Sigmoid colon (tissue), 6 donors: ENCODE measurements at regions not wholly inside any gene's neighbourhood (a gene's known extent, or its start where the extent isn't known, plus 50 kb on each side); places are given as distances from the start of the nearest gene placed in this dataset.
"Not testable (repeated sequence)": the region's sequence is repeated elsewhere in the genome, so short reads cannot be mapped to it uniquely, and the experiment has no call there.

ENCODE experiments used
- DNase-seq: peaks from one replicate; pipeline ENCODE4 v3.0.0-alpha.2; 2019
- H3K27ac ChIP-seq, 4 donors: fragments of 200-600 bp; sonication (generic); one replicate each; pipeline ENCODE4 v1.5.1; 2016 to 2019; ENCODE audit warnings: mild to moderate bottlenecking in 1 of 4
- H3K27me3 ChIP-seq, 3 donors: fragments of 200-600 bp; sonication (generic); one replicate each; pipeline ENCODE4 v1.5.1; 2019; ENCODE audit warnings: mild to moderate bottlenecking in 1 of 3
- H3K36me3 ChIP-seq, 4 donors: fragments of 200-600 bp; sonication (generic); one replicate each; pipeline ENCODE4 v1.5.1; 2016 to 2019
- H3K4me1 ChIP-seq, 4 donors: fragments of 200-600 bp; sonication (generic); one replicate each; pipeline ENCODE4 v1.5.1; 2017 to 2019
- H3K4me3 ChIP-seq, 4 donors: fragments of 200-600 bp; sonication (generic); one replicate each; pipeline ENCODE4 v1.5.1; 2017 to 2019; ENCODE audit warnings: mild to moderate bottlenecking in 2 of 4, moderate library complexity in 1 of 4
- H3K9me3 ChIP-seq, 4 donors: fragments of 200-600 bp in 3 of 4; sonication (generic) in 3 of 4; one replicate each; pipeline versions ENCODE4 v1.5.1 to v1.6.1; 2013 to 2019
- EP300 ChIP-seq, 4 donors: sonication (generic); formaldehyde crosslinking; IDR thresholded peaks; one replicate each; pipeline ENCODE4 v1.6.1; 2017; ENCODE audit warnings: antibody characterized with exemption in 4 of 4
- POLR2A ChIP-seq, 2 donors: fragments of 450-650 bp; IDR thresholded peaks; one replicate each; pipeline ENCODE4 v1.6.1; 2016; ENCODE audit warnings: antibody characterized with exemption in 2 of 2, mild to moderate bottlenecking in 2 of 2, moderate library complexity in 2 of 2
- POLR2AphosphoS5 ChIP-seq, 4 donors: sonication (generic); formaldehyde crosslinking; IDR thresholded peaks; one replicate each; pipeline ENCODE4 v1.6.1; 2017; ENCODE audit warnings: antibody characterized with exemption in 4 of 4
- WGBS, 2 donors: extraction: QIAGEN DNeasy Blood & Tissue Kit; methylation state at CpG; one replicate each; pipeline ENCODE4 v1.1.7; 2013; 5-methylcytosine and 5-hydroxymethylcytosine counted together
- intact Hi-C: fragments of 100-400 bp; cut with DNase I; formaldehyde crosslinking; loops from one replicate; pipeline ENCODE4 v1.15.1; 2023
- TF ChIP-seq, protein P1 (sequence below), 4 experiments: fragments of 450-650 bp in 3 of 4; fragments of 200-600 bp in 1 of 4; IDR thresholded peaks; one replicate each; pipeline ENCODE4 v1.5.1; 2016 to 2019; ENCODE audit warnings: antibody characterized with exemption in 4 of 4, mild to moderate bottlenecking in 3 of 4, moderate library complexity in 2 of 4
- donor health status: healthy with polysubstance abuse.
- donor health status: healthy.

DNA sequence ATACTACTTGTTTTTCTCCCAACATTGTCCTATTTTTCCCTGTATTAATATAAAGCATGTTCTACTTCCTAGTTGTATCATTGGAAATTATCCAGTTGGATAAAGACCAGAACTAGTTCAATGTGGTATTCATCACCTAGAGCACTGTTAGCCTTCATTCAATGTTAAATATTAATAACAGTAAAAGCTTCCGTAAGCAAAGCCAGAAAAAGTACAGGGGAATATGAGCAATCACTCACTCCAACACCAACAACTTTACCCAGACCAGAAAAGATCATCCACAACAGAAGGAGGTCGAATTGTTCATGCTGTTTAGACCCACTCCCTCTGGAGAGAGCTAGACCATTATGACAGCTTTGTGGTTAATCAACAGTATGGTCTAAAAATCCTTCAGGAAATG is 728.4 kb downstream of the MAT2B start:
- DNase-seq, result no peak
- Histone ChIP-seq H3K9me3 (no peaks in the 10 kb centered on the region), H3K4me1 (no peaks in the 10 kb centered on the region), H3K36me3 (no peaks in the 10 kb centered on the region), H3K4me3 (no peak overlapping the region), H3K27ac (no peak overlapping the region), H3K27me3 (no peaks in the 10 kb centered on the region)
- intact Hi-C loops, result no loop called here
- 13 to 41% methylated on average over 2 of the region's 2 CpGs for WGBS, 2 donors
- no peak for TF ChIP-seq POLR2AphosphoS5 (IDR thresholded peaks at IDR 0.05)
- TF ChIP-seq EP300 (IDR thresholded peaks at IDR 0.05), result no peak
- no peak for TF ChIP-seq POLR2A (IDR thresholded peaks at IDR 0.05)
- TF ChIP-seq, protein P1, sequence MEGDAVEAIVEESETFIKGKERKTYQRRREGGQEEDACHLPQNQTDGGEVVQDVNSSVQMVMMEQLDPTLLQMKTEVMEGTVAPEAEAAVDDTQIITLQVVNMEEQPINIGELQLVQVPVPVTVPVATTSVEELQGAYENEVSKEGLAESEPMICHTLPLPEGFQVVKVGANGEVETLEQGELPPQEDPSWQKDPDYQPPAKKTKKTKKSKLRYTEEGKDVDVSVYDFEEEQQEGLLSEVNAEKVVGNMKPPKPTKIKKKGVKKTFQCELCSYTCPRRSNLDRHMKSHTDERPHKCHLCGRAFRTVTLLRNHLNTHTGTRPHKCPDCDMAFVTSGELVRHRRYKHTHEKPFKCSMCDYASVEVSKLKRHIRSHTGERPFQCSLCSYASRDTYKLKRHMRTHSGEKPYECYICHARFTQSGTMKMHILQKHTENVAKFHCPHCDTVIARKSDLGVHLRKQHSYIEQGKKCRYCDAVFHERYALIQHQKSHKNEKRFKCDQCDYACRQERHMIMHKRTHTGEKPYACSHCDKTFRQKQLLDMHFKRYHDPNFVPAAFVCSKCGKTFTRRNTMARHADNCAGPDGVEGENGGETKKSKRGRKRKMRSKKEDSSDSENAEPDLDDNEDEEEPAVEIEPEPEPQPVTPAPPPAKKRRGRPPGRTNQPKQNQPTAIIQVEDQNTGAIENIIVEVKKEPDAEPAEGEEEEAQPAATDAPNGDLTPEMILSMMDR (IDR thresholded peaks at IDR 0.05), result no peak

DNA sequence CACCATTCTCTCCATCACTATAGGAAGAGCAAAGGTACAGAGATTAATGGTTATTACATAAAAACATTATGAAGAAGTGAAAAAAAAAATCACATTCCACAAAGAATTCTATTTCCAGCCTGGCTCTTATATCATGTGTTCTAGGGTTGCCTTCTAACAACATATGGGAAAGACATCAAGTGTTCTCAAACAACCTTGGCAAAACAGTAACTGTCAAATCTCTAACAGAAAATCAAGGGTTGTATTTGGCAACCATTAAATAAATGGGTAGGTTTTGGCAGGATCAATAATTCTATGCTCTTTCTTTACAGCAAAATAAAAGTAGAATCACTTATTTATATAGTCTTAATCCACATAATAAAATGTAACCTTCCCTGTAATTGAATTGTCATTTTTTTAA is 728.9 kb downstream of the MAT2B start:
- H3K27ac ChIP-seq, result no peak overlapping the region
- intact Hi-C loops, result no loop called here
- no peaks in the 10 kb centered on the region for H3K27me3 ChIP-seq
- DNase-seq, result no peak
- no peaks in the 10 kb centered on the region for H3K9me3 ChIP-seq
- H3K4me1 ChIP-seq, result no peaks in the 10 kb centered on the region
- no peaks in the 10 kb centered on the region for H3K36me3 ChIP-seq
- TF ChIP-seq, protein P1 (IDR thresholded peaks at IDR 0.05), result no peak
- TF ChIP-seq POLR2A (IDR thresholded peaks at IDR 0.05) (no peak), EP300 (IDR thresholded peaks at IDR 0.05) (no peak), POLR2AphosphoS5 (IDR thresholded peaks at IDR 0.05) (no peak)
- H3K4me3 ChIP-seq, result no peak overlapping the region

DNA sequence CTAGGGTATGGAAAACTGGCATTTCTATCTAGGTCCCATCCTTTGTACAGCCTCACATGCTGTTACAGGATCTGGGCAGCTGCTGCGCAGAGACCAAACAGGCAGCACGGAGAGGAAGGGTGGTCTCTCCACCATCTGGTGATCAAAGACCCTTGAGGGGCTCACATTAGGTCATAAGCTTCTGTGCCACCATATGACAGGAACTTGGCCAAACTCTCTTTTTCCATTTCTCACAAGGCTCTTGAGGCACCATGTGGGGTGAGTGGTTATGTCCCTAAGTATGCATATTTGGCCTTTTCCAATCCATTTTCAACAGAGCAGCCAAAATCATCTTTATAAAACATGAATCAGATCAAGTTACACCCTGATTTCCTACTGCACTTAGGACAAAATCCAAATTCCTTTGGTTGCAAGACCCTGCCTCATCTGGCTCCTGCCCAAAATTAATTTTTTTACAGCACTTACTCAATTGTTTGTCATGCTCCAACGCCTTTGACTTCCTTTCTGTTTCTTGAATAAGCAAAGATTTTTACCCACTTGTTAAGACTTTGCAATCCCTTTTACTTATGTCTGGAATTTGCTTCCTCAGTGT is 730.0 kb downstream of the MAT2B start:
- DNase-seq, result no peak
- Histone ChIP-seq H3K36me3 (no peaks in the 10 kb centered on the region), H3K27ac (no peak overlapping the region), H3K9me3 (no peaks in the 10 kb centered on the region), H3K4me3 (no peak overlapping the region), H3K4me1 (no peaks in the 10 kb centered on the region), H3K27me3 (no peaks in the 10 kb centered on the region)
- intact Hi-C loops, result no loop called here
- WGBS, 2 donors, result 66 to 67% methylated on average over 3 of the region's 3 CpGs
- TF ChIP-seq POLR2A (IDR thresholded peaks at IDR 0.05) (no peak), EP300 (IDR thresholded peaks at IDR 0.05) (no peak), POLR2AphosphoS5 (IDR thresholded peaks at IDR 0.05) (no peak)
- TF ChIP-seq, protein P1 (IDR thresholded peaks at IDR 0.05), result no peak

DNA sequence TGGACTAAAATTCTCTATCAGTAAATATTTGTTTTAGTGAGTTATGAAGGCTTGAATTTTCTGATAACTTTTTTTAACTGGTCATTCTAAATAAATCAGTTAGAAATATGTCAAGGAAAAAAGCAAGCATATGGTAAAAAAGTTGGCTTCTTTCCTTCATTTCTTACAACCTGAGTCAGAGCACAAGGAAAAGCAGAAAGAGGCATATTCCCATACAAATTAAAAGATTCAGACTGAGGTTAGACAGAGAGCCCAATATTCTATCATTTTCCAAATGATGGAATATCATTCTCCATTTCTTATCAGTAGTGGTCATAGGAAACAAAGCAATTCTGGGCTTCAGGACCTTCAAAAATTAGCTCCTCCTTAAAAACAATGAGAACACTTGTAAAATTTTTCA is 732.1 kb downstream of the MAT2B start:
- intact Hi-C loops, result no loop called here
- no peak overlapping the region for H3K4me3 ChIP-seq
- no peak for TF ChIP-seq EP300 (IDR thresholded peaks at IDR 0.05)
- TF ChIP-seq POLR2AphosphoS5 (IDR thresholded peaks at IDR 0.05), result no peak
- TF ChIP-seq POLR2A (IDR thresholded peaks at IDR 0.05), result no peak
- TF ChIP-seq, protein P1 (IDR thresholded peaks at IDR 0.05), result no peak

DNA sequence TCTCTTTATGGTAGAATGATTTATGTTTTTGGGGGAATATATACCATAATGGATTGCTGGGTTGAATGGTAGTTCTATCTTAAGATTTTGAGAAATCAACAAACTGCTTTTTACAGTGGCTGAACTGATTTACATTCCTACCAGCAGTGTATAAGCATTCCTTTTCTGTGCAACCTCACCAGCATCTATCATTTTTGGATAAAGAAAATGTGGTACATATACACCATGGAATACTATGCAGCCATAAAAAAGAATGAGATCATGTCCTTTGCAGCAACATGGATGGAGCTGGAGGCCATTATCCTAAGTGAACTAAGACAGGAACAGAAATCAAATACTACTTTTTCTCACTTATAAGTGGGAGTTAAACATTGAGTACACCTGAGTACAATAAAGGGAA is 746.4 kb downstream of the MAT2B start:
- H3K27ac ChIP-seq, H3K9me3 ChIP-seq, intact Hi-C loops, H3K4me3 ChIP-seq, H3K4me1 ChIP-seq, H3K36me3 ChIP-seq, DNase-seq, H3K27me3 ChIP-seq: not testable (repeated sequence)

More for the DNA sequence above, 732.1 kb downstream of the MAT2B start:
- Histone ChIP-seq H3K36me3 (no peaks in the 10 kb centered on the region), H3K27ac (no peak overlapping the region), H3K9me3 (no peaks in the 10 kb centered on the region), H3K4me1 (no peaks in the 10 kb centered on the region), H3K27me3 (no peaks in the 10 kb centered on the region)
- no peak for DNase-seq
